Activated CD8-positive, alpha-beta T cell treated with anti-CD3 and anti-CD28 coated beads for 36 hours (primary cell): ENCODE measurements at regions not wholly inside any gene's neighbourhood (a gene's known extent, or its start where the extent isn't known, plus 50 kb on each side); places are given as distances from the start of the nearest gene placed in this dataset.

ENCODE experiments used
- ATAC-seq: fragments of 200-7000 bp; cut with Tn5 transposase; one replicate; pipeline ENCODE4 v1.10.0; 2021; ENCODE audit warnings: mild to moderate bottlenecking, moderate library complexity
- CTCF ChIA-PET: fragments of 350-600 bp; sonication (Branson Sonifier 250); formaldehyde crosslinking; loops from one replicate; lab custom pipeline; 2021; ENCODE audit warnings: antibody characterized with exemption; lab: Charles Lee
- POLR2A ChIA-PET: fragments of 350-600 bp; sonication (Branson Sonifier 250); formaldehyde crosslinking; loops from one replicate; lab custom pipeline; 2021; ENCODE audit warnings: antibody characterized with exemption; lab: Charles Lee
- DNase-seq: peaks from one replicate; pipeline ENCODE4 v3.0.0-alpha.2; 2020
- H3K27ac Mint-ChIP-seq: one replicate; pipeline ENCODE4 v1.8.0; 2021; ENCODE audit warnings: mild to moderate bottlenecking, mixed read lengths
- H3K27me3 Mint-ChIP-seq: one replicate; pipeline ENCODE4 v1.8.0; 2021; ENCODE audit warnings: mixed read lengths
- H3K36me3 Mint-ChIP-seq: one replicate; pipeline ENCODE4 v1.8.0; 2021; ENCODE audit warnings: low read depth, mixed read lengths
- H3K4me1 Mint-ChIP-seq: one replicate; pipeline ENCODE4 v1.8.0; 2021; ENCODE audit warnings: low read depth, mixed read lengths
- H3K4me3 Mint-ChIP-seq: one replicate; pipeline ENCODE4 v1.8.0; 2021; ENCODE audit warnings: mild to moderate bottlenecking, moderate library complexity, mixed read lengths
- H3K9me3 Mint-ChIP-seq: one replicate; pipeline ENCODE4 v1.8.0; 2021; ENCODE audit warnings: mixed read lengths
- intact Hi-C: fragments of 100-400 bp; cut with micrococcal nuclease; formaldehyde crosslinking; loops from one replicate; pipeline ENCODE4 v1.10.0; 2022
- TF ChIP-seq, protein P1 (sequence below): fragments of 200-600 bp; IDR thresholded peaks from one replicate; pipeline ENCODE4 v1.8.0; 2022; ENCODE audit warnings: antibody characterized with exemption, mild to moderate bottlenecking

DNA sequence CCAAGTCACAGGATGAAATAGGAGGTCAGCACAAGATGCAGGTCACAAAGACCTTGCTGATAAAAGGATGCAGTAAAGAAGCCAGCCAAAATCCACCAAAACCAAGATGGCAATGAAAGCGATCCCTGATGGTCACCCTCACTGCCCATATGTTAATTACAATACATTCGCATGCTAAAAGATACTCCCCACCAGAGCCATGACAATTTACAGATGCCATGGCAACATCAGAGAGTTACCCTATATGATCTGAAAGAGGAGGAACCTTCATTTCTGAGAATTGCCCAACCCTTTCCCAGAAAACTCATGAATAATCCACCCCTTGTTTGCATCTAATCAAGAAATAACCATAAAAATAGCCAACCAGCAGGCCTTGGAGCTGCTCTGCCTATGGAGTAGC is 709.8 kb downstream of the METTL4 start:
- DNase-seq (no peak), ATAC-seq (no peak)
- no peaks in the 10 kb centered on the region for H3K4me1 Mint-ChIP-seq
- CTCF ChIA-PET = no interaction called here
- H3K27me3 Mint-ChIP-seq = no peaks in the 10 kb centered on the region
- TF ChIP-seq, protein P1, sequence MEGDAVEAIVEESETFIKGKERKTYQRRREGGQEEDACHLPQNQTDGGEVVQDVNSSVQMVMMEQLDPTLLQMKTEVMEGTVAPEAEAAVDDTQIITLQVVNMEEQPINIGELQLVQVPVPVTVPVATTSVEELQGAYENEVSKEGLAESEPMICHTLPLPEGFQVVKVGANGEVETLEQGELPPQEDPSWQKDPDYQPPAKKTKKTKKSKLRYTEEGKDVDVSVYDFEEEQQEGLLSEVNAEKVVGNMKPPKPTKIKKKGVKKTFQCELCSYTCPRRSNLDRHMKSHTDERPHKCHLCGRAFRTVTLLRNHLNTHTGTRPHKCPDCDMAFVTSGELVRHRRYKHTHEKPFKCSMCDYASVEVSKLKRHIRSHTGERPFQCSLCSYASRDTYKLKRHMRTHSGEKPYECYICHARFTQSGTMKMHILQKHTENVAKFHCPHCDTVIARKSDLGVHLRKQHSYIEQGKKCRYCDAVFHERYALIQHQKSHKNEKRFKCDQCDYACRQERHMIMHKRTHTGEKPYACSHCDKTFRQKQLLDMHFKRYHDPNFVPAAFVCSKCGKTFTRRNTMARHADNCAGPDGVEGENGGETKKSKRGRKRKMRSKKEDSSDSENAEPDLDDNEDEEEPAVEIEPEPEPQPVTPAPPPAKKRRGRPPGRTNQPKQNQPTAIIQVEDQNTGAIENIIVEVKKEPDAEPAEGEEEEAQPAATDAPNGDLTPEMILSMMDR = no peak
- no peak overlapping the region for H3K4me3 Mint-ChIP-seq
- intact Hi-C loops = no loop called here
- no peaks in the 10 kb centered on the region for H3K36me3 Mint-ChIP-seq
- H3K9me3 Mint-ChIP-seq = no peaks in the 10 kb centered on the region
- POLR2A ChIA-PET = no interaction called here
- H3K27ac Mint-ChIP-seq = no peak overlapping the region

DNA sequence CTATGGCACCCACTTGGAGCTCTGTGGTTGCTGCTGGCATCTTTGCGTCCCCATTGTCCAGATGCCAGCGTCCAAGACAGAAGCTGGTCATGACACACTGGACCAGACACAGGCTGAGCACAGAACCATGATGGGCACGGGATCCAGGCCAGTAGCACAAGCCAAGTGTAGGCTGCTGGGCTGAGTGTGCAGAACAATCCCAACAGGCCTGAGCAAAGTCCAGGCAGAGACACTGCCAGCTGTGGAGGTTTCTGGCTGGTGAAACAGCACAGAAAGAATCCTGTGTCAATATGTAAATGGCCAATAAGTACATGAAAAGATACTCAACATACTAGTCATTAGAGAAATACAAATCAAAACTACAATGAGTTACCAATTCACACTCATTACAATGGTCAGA is 705.4 kb downstream of the METTL4 start:
- Mint-ChIP-seq H3K9me3 (no peaks in the 10 kb centered on the region), H3K4me3 (no peak overlapping the region), H3K27ac (no peak overlapping the region), H3K4me1 (no peaks in the 10 kb centered on the region), H3K27me3 (no peaks in the 10 kb centered on the region), H3K36me3 (no peaks in the 10 kb centered on the region)
- TF ChIP-seq, protein P1 = no peak
- no peak for ATAC-seq
- intact Hi-C loops = no loop called here
- ChIA-PET POLR2A (no interaction called here), CTCF (no interaction called here)
- DNase-seq = no peak

DNA sequence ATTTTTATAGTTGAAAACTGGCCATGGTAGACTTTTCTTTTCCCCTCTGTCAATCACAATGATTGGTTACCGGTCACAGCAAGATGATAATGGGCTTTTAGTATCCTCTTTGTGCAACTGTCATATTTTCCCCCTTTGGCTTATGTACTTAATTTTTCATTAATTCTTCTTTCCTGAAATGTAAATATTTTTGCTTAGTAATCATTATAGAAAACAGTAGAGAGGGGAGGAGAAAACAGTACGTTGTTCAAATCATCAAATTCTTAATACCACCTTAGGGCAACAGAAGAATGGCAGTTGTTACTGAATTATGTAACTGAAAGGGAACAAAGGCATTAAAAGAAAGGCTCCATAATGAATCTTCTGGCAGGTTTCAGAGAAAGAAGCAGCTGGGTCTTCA is 699.0 kb downstream of the METTL4 start:
- Mint-ChIP-seq H3K4me1 (no peaks in the 10 kb centered on the region), H3K27ac (no peak overlapping the region), H3K27me3 (no peaks in the 10 kb centered on the region), H3K36me3 (no peaks in the 10 kb centered on the region), H3K9me3 (no peaks in the 10 kb centered on the region), H3K4me3 (no peak overlapping the region)
- DNase-seq = no peak
- ChIA-PET CTCF (interaction anchor here (1.2 kb wide), 1 partner anchor 8 kb away, joined by 4 read pairs; no protein-coding TSS in a partner anchor), POLR2A (no interaction called here)
- TF ChIP-seq, protein P1 = no peak
- intact Hi-C loops = no loop called here
- ATAC-seq = no peak

- Mint-ChIP-seq H3K9me3 (no peaks in the 10 kb centered on the region), H3K4me3 (no peak overlapping the region), H3K4me1 (no peaks in the 10 kb centered on the region), H3K27me3 (no peaks in the 10 kb centered on the region), H3K36me3 (no peaks in the 10 kb centered on the region), H3K27ac (no peak overlapping the region)
- no peak for DNase-seq
- intact Hi-C loops = no loop called here
- TF ChIP-seq, protein P1 = no peak
- ChIA-PET CTCF (interaction anchor here (0.7 kb wide), 1 partner anchor 163 kb away, joined by 3 read pairs; no protein-coding TSS in a partner anchor), POLR2A (no interaction called here)
- no peak for ATAC-seq
Observed at GRCh38 chr18:1875219-1875618, 696.1 kb downstream of the METTL4 start.

DNA sequence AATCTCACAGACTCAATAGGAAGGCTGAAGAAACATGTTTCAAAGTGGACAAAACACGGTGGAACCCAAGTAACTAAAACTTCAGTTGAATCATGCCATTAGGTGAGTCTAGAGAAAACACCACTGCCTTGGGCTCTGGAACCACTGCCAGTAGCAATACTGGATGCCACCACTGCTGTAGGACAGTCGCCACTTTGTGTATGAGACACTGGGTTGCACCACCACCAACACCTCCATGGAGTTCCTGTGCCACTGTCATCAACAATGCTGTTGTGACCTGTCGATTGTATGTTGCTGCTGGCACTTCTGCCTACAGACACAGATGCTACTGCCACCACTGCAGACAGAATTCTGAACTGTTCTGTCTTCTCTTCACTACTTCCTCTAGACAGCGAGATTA is 686.7 kb downstream of the METTL4 start:
- CTCF ChIA-PET = no interaction called here
- no peak for ATAC-seq
- POLR2A ChIA-PET = no interaction called here
- Mint-ChIP-seq H3K4me1 (no peaks in the 10 kb centered on the region), H3K36me3 (no peaks in the 10 kb centered on the region), H3K27me3 (no peaks in the 10 kb centered on the region), H3K9me3 (no peaks in the 10 kb centered on the region), H3K27ac (no peak overlapping the region), H3K4me3 (no peak overlapping the region)
- intact Hi-C loops = no loop called here
- TF ChIP-seq, protein P1 = no peak
- no peak for DNase-seq
